Spleen (tissue), 11 donors: ENCODE measurements at regions not wholly inside any gene's neighbourhood (a gene's known extent, or its start where the extent isn't known, plus 50 kb on each side); places are given as distances from the start of the nearest gene placed in this dataset.

Source experiments
- DNase-seq: peaks from one replicate; pipeline ENCODE4 v3.0.0-alpha.2; 2020
- H3K27ac ChIP-seq, 8 donors: fragments of 200-600 bp; sonication (generic) in 7 of 8; 1 replicate in 4 of 8; 2 replicates in 4 of 8; pipeline versions ENCODE4 v1.5.0 to v1.8.0; 2016 to 2021; ENCODE audit warnings: inconsistent platforms in 4 of 8, mild to moderate bottlenecking in 4 of 8, moderate library complexity in 1 of 8
- H3K27me3 ChIP-seq, 7 donors: fragments of 200-600 bp; sonication (generic) in 6 of 7; replicated peaks in 1 of 7; 1 replicate in 4 of 7; 2 replicates in 3 of 7; pipeline versions ENCODE4 v1.5.0 to v1.8.0; 2016 to 2021; ENCODE audit warnings: inconsistent platforms in 3 of 7, mild to moderate bottlenecking in 1 of 7
- H3K36me3 ChIP-seq, 6 donors: fragments of 200-600 bp; sonication (generic) in 5 of 6; 1 replicate in 4 of 6; 2 replicates in 2 of 6; pipeline versions ENCODE4 v1.5.0 to v1.8.0; 2016 to 2021; ENCODE audit warnings: inconsistent platforms in 2 of 6
- H3K4me1 ChIP-seq, 6 donors: fragments of 200-600 bp; sonication (generic) in 5 of 6; 1 replicate in 3 of 6; 2 replicates in 3 of 6; pipeline versions ENCODE4 v1.5.0 to v1.8.0; 2016 to 2021; ENCODE audit warnings: inconsistent platforms in 3 of 6
- H3K4me3 ChIP-seq, 8 donors: fragments of 200-600 bp; sonication (generic) in 7 of 8; 1 replicate in 4 of 8; 2 replicates in 4 of 8; pipeline versions ENCODE4 v1.5.0 to v1.8.0; 2016 to 2021; ENCODE audit warnings: inconsistent platforms in 4 of 8, mild to moderate bottlenecking in 4 of 8, moderate library complexity in 2 of 8
- H3K9me3 ChIP-seq, 8 donors: fragments of 200-600 bp; sonication (generic) in 7 of 8; 1 replicate in 4 of 8; 2 replicates in 4 of 8; pipeline versions ENCODE4 v1.5.0 to v1.8.0; 2016 to 2021; ENCODE audit warnings: inconsistent platforms in 4 of 8
- POLR2A ChIP-seq, 3 donors: fragments of 450-650 bp; IDR thresholded peaks; one replicate each; pipeline ENCODE4 v1.5.1; 2017; ENCODE audit warnings: antibody characterized with exemption in 3 of 3, mild to moderate bottlenecking in 1 of 3
- POLR2AphosphoS5 ChIP-seq, 3 donors: sonication (generic); formaldehyde crosslinking; IDR thresholded peaks; one replicate each; pipeline ENCODE4 v1.5.1; 2017; ENCODE audit warnings: antibody characterized with exemption in 3 of 3
- WGBS, 5 donors: extraction: QIAGEN DNeasy Blood & Tissue Kit in 3 of 5; methylation state at CpG; one replicate each; pipeline versions ENCODE4 v1.1.5 to v1.1.7; 2013 to 2018; 5-methylcytosine and 5-hydroxymethylcytosine counted together
- intact Hi-C: fragments of 100-400 bp; cut with DNase I; formaldehyde crosslinking; loops from one replicate; pipeline ENCODE4 v1.15.0; 2023; ENCODE audit warnings: low total_unique reads
- TF ChIP-seq, protein P1 (sequence below), 11 experiments: fragments of 200-600 bp in 7 of 11; fragments of 450-650 bp in 4 of 11; sonication (generic) in 4 of 11; IDR thresholded peaks in 8 of 11; conservative IDR thresholded peaks in 3 of 11; 1 replicate in 7 of 11; 2 replicates in 4 of 11; pipeline versions ENCODE4 v1.4.0 to v1.8.0; 2016 to 2021; ENCODE audit warnings: antibody characterized with exemption in 11 of 11, inconsistent platforms in 4 of 11, mild to moderate bottlenecking in 1 of 11
- donor health status: healthy with polysubstance abuse.
- donor health status: DM: no; HTN: no; CAD: no; lungs with moderate emphysema.
- donor health status: DM: no; HTN: no; CAD: no.
- donor health status: Bipolar disorder and iron deficiency.
- donor health status: healthy.
- donor health status: DM: no; HTN: no; CAD: no.
- donor health status: DM: yes; HTN: yes; CAD: no.

DNA sequence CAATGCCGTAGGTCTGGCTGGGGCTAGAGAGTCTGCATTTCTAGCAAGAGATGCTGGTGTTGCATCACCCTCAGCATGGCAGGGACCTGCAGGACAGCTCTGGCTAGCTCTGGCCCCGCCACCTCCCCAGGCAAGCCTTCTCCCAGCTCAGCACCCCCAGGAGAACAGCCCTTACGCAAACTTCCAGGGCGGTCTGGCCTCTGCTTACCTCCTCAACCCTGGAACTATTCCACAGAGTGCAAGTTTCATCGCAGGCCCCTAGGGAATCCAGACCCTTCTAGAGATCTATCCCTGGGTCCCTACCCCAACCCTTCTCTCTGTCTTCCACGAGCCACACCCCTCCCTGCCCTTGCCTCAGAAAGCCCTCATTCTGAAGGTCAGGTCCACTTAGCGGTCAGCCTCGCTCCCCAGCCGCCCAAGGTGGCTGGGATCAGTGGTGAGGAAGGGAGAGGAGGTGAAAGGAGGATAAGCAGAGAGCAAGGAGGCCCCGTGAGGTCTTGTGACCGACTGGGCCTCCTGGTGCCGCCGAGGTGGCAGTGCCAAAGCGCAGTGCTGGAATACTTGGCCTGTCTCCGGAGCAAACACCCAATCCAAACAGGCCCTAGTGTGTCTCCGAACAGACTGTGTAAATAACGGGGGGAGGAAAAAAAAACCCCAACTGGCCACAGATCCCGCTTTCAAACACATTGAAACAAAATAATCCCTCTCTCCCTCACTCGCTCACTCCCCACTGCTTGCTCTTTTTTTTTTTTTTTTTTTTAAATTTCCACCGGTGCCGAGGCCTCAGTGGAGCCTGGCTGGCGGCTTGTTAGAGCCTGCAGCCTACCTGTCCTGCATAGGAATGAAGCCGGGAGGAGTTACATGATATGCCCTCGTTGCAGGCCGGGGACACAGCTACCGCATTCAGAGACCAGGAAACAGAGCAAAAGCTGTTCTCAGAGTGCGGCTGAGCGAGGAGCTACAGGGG, 380.9 kb downstream of the SOX9 start:
- Histone ChIP-seq H3K27ac (no peak overlapping the region), H3K4me3 (no peak overlapping the region), H3K36me3 (no peaks in the 10 kb centered on the region), H3K9me3 (peaks cover 0 to 4% (median 0%) of the 10 kb centered on the region in 8 donors), H3K27me3 (peaks cover 0 to 30% (median 0%) of the 10 kb centered on the region in 7 donors), H3K4me1 (no peaks in the 10 kb centered on the region)
- DNase-seq = peak; percentile 45
- no peak for TF ChIP-seq POLR2A (IDR thresholded peaks at IDR 0.05)
- 78 to 79% (median 79%) methylated on average over 27 to 28 of the region's 28 CpGs for WGBS, 5 donors
- intact Hi-C loops = no loop called here

DNA sequence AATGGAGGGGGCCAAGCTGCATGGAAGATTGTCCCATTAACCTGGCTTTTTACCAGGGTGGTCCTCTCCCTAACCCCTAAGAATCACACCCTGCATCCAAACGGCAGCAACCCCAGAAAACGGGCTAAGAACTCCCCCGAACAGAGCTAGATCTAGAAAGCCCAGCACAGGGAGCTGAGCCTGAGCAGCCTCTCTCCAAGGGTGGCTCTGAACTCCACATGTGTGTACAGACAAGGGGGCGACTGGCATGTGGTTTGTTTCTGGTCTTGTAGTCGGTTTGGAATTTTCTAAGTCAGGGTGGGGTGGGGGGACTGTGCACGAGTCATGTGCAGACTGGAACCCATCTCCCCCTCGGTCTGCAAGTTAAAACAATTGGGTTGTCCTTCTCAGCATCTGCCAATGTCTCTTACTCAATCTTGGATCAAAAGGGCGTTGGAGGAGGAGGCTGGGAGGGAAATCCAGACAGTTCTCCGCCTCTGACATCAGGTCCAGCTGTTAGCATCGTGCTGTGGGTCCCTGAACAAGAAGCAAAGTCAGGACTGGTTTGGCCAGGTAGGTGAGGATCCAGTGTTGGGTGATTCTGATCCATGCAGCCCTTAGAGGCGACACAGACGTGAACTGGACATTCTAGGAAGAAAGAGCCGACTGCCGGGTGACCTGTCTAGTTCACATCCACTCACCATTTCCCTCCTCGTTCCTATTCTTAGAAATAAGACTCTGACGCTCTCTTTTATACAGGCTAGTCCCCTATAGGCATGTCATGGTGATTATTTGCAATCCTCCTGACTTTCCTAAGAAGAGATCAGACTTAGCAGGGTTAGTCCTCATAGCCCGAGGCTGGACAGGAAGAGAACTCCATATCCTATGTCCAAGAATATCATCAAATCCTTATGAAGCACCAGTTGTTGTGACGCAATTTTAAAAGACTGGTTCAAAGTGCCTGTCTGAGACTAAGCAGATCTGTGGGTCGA, 381.8 kb downstream of the SOX9 start:
- DNase-seq = no peak
- H3K36me3 ChIP-seq = no peaks in the 10 kb centered on the region

DNA sequence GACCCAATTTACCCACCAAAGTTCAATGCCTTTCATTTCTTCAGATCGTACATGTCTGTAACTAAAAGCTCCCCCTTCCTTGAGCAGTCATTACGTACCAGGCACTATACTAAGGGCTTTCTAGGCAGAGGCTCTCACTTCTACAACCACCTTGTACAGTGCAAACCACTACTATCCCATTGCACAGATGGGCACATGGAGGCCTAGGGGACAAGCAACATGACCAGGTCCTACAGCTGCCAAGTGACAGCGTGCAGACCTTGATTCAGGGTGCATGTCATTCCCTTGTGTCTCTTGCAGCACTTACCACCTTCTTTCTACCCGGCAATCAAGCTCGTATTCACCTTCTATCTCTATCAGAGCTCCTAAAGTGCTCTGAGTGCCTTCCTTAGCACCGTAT, 382.7 kb downstream of the SOX9 start:
- H3K4me1 ChIP-seq = no peaks in the 10 kb centered on the region
- no peak for TF ChIP-seq POLR2A (IDR thresholded peaks at IDR 0.05)
- TF ChIP-seq POLR2AphosphoS5 (IDR thresholded peaks at IDR 0.05) = no peak
- TF ChIP-seq, protein P1, sequence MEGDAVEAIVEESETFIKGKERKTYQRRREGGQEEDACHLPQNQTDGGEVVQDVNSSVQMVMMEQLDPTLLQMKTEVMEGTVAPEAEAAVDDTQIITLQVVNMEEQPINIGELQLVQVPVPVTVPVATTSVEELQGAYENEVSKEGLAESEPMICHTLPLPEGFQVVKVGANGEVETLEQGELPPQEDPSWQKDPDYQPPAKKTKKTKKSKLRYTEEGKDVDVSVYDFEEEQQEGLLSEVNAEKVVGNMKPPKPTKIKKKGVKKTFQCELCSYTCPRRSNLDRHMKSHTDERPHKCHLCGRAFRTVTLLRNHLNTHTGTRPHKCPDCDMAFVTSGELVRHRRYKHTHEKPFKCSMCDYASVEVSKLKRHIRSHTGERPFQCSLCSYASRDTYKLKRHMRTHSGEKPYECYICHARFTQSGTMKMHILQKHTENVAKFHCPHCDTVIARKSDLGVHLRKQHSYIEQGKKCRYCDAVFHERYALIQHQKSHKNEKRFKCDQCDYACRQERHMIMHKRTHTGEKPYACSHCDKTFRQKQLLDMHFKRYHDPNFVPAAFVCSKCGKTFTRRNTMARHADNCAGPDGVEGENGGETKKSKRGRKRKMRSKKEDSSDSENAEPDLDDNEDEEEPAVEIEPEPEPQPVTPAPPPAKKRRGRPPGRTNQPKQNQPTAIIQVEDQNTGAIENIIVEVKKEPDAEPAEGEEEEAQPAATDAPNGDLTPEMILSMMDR (IDR thresholded peaks at IDR 0.05 in 8 of 11, conservative IDR thresholded peaks at IDR 0.05 in 3 of 11) = no peak
- H3K36me3 ChIP-seq = no peaks in the 10 kb centered on the region
- H3K27ac ChIP-seq = no peak overlapping the region
- H3K9me3 ChIP-seq = peaks cover 0 to 4% (median 0%) of the 10 kb centered on the region in 8 donors
- intact Hi-C loops = no loop called here
- H3K27me3 ChIP-seq = peaks cover 0 to 30% (median 0%) of the 10 kb centered on the region in 7 donors
- DNase-seq = no peak
- no peak overlapping the region for H3K4me3 ChIP-seq
- WGBS, 5 donors = 90 to 96% (median 93%) methylated on average over 6 of the region's 6 CpGs

More for the DNA sequence above, 381.8 kb downstream of the SOX9 start:
- Histone ChIP-seq H3K9me3 (peaks cover 0 to 4% (median 0%) of the 10 kb centered on the region in 8 donors), H3K27me3 (peaks cover 0 to 30% (median 0%) of the 10 kb centered on the region in 7 donors), H3K27ac (no peak overlapping the region), H3K4me1 (no peaks in the 10 kb centered on the region), H3K4me3 (no peak overlapping the region)
- WGBS, 5 donors = 52 to 65% (median 60%) methylated on average over 19 of the region's 19 CpGs
- intact Hi-C loops = no loop called here
- TF ChIP-seq POLR2AphosphoS5 (IDR thresholded peaks at IDR 0.05) (no peak), POLR2A (IDR thresholded peaks at IDR 0.05) (no peak)
- TF ChIP-seq, protein P1 (IDR thresholded peaks at IDR 0.05 in 8 of 11, conservative IDR thresholded peaks at IDR 0.05 in 3 of 11) = no peak

DNA sequence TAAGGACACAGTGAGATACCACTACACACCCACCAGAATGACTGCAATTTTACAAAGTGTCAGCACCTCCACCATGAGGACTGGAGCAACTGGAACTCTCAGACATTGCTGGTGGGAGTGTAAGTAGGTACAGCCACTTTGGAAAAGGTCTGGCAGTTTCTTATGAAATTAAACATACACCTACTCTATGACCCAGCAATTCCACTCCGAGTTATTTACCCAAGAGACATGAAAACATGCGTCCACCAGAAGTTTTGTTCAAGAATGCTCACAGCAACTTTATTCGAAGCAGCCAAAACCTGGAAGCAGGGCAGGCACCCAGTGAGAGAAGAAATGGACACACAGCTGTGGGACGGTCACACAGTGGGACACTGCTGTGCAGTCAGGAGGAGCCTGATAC, 384.0 kb downstream of the SOX9 start:
- Histone ChIP-seq H3K27me3 (peaks cover 0 to 23% (median 0%) of the 10 kb centered on the region in 7 donors), H3K27ac (no peak overlapping the region), H3K9me3 (peaks cover 0 to 4% (median 0%) of the 10 kb centered on the region in 8 donors), H3K36me3 (no peaks in the 10 kb centered on the region), H3K4me3 (no peak overlapping the region), H3K4me1 (no peaks in the 10 kb centered on the region)
- no peak for DNase-seq
- TF ChIP-seq, protein P1 (IDR thresholded peaks at IDR 0.05 in 8 of 11, conservative IDR thresholded peaks at IDR 0.05 in 3 of 11) = no peak
- no peak for TF ChIP-seq POLR2A (IDR thresholded peaks at IDR 0.05)
- TF ChIP-seq POLR2AphosphoS5 (IDR thresholded peaks at IDR 0.05) = no peak
- 87 to 96% (median 89%) methylated on average over 4 of the region's 4 CpGs for WGBS, 5 donors
- intact Hi-C loops = no loop called here
